OCI-LY1 (cell line): ENCODE measurements at regions not wholly inside any gene's neighbourhood (a gene's known extent, or its start where the extent isn't known, plus 50 kb on each side); places are given as distances from the start of the nearest gene placed in this dataset.

Experiments used
- CTCF ChIP-seq: fragments of 200-600 bp; sonication (generic), shearing (Covaris generic); IDR thresholded peaks from 2 replicates; pipeline ENCODE4 v1.5.1; 2017; ENCODE audit warnings: mild to moderate bottlenecking, antibody characterized with exemption, low read length, moderate library complexity, mixed read lengths
- EZH2 ChIP-seq: fragments of 200-600 bp; sonication (generic), shearing (Covaris generic); IDR thresholded peaks from 2 replicates; pipeline ENCODE4 v1.8.0; 2017; ENCODE audit warnings: borderline replicate concordance, mixed run types, mild to moderate bottlenecking, antibody characterized with exemption, low read length, moderate library complexity, mixed read lengths

- TF ChIP-seq CTCF (no peak), EZH2 (no peak)
Observed at GRCh38 chr14:99342204-99342603, 70.2 kb upstream of the BCL11B start.
